Mesendoderm (in vitro differentiated cells): ENCODE measurements at regions not wholly inside any gene's neighbourhood (a gene's known extent, or its start where the extent isn't known, plus 50 kb on each side); places are given as distances from the start of the nearest gene placed in this dataset.

Experiments
- DNase-seq: peaks from one replicate; pipeline ENCODE4 v3.0.0; 2013
- H2AK5ac ChIP-seq: 2 replicates; pipeline ENCODE4 v1.6.1; 2013; ENCODE audit warnings: low read length, inconsistent platforms
- H2BK120ac ChIP-seq: 2 replicates; pipeline ENCODE4 v1.6.1; 2013; ENCODE audit warnings: low read depth, mild to moderate bottlenecking, low read length, moderate library complexity, mixed read lengths
- H2BK15ac ChIP-seq: replicated peaks from 2 replicates; pipeline ENCODE4 v1.6.1; 2013; ENCODE audit warnings: low read depth, mild to moderate bottlenecking, moderate library complexity
- H2BK5ac ChIP-seq: 2 replicates; pipeline ENCODE4 v1.6.1; 2013; ENCODE audit warnings: low read length, inconsistent platforms
- H3K18ac ChIP-seq: 2 replicates; pipeline ENCODE4 v1.6.1; 2013; ENCODE audit warnings: mild to moderate bottlenecking, low read length, mixed read lengths
- H3K23ac ChIP-seq: one replicate; pipeline ENCODE4 v1.6.1; 2013; ENCODE audit warnings: low read length
- H3K27ac ChIP-seq: 2 replicates; pipeline ENCODE4 v1.5.1; 2013; ENCODE audit warnings: low read depth, mild to moderate bottlenecking, inconsistent platforms, low read length, moderate library complexity
- H3K27me3 ChIP-seq: 2 replicates; pipeline ENCODE4 v1.6.1; 2013; ENCODE audit warnings: low read length, control low read depth, mild to moderate bottlenecking, inconsistent platforms; ENCODE audit not compliant: insufficient read depth, poor library complexity
- H3K36me3 ChIP-seq: 2 replicates; pipeline ENCODE4 v1.6.1; 2013; ENCODE audit warnings: low read length, inconsistent platforms; ENCODE audit not compliant: control insufficient read depth, insufficient read depth
- H3K4ac ChIP-seq: one replicate; pipeline ENCODE4 v1.6.1; 2013; ENCODE audit warnings: low read depth, mild to moderate bottlenecking, low read length, moderate library complexity
- H3K4me1 ChIP-seq: 2 replicates; pipeline ENCODE4 v1.6.1; 2013; ENCODE audit warnings: low read depth, low read length, inconsistent platforms; ENCODE audit not compliant: control insufficient read depth
- H3K4me2 ChIP-seq: 2 replicates; pipeline ENCODE4 v1.6.1; 2013; ENCODE audit warnings: low read length
- H3K4me3 ChIP-seq: 2 replicates; pipeline ENCODE4 v1.5.1; 2013; ENCODE audit warnings: mild to moderate bottlenecking, low read length
- H3K56ac ChIP-seq: one replicate; pipeline ENCODE4 v1.6.1; 2013; ENCODE audit warnings: low read length
- H3K79me1 ChIP-seq: 2 replicates; pipeline ENCODE4 v1.6.1; 2013; ENCODE audit warnings: low read length, inconsistent platforms
- H3K79me2 ChIP-seq: 2 replicates; pipeline ENCODE4 v1.6.1; 2013; ENCODE audit warnings: mild to moderate bottlenecking, low read length; ENCODE audit not compliant: control insufficient read depth, insufficient read depth
- H3K9ac ChIP-seq: 2 replicates; pipeline ENCODE4 v1.6.1; 2013; ENCODE audit warnings: low read length, inconsistent platforms
- H4K5ac ChIP-seq: one replicate; pipeline ENCODE4 v1.6.1; 2013; ENCODE audit warnings: low read length
- H4K8ac ChIP-seq: one replicate; pipeline ENCODE4 v1.6.1; 2013; ENCODE audit warnings: low read depth, mild to moderate bottlenecking, control low read depth, low read length, moderate library complexity
- WGBS: extraction: QIAGEN DNeasy Blood & Tissue Kit; methylation state at CpG from one replicate; pipeline ENCODE4 v1.1.7; 2013; ENCODE audit warnings: low lambda C conversion rate, missing lambda C conversion rate; ENCODE audit not compliant: insufficient coverage; ENCODE audit errors: extremely low coverage; 5-methylcytosine and 5-hydroxymethylcytosine counted together

DNA sequence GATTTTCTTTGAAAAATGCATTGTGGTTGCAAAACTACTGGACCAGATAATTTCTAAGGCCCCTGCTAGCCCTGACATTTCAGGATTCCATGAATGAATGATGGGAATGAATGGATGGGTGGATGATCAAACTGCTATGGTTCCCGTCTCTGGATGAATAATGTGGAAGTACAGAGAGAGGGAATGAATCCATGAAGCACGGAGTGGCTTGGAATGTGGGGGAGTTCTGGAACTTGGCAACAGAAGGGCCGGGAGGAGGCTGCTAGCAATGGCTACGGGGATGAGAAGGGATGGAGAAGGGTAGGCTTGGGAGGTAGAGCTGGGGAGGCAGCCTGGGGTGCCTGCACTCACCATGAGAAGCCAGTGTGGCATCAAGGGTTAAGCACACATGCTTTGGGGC, 84.8 kb downstream of the NCR2 start:
- Histone ChIP-seq H4K5ac (no peak overlapping the region), H3K4me1 (no peaks in the 10 kb centered on the region), H2BK15ac (no peak overlapping the region), H3K79me1 (no peaks in the 10 kb centered on the region), H3K4me2 (no peak overlapping the region), H2BK120ac (no peak overlapping the region), H3K23ac (no peak overlapping the region), H3K4ac (no peak overlapping the region), H3K18ac (no peak overlapping the region), H3K79me2 (no peaks in the 10 kb centered on the region), H3K27ac (no peak overlapping the region), H3K27me3 (peaks cover 28% of the 10 kb centered on the region), H2AK5ac (no peak overlapping the region), H3K36me3 (no peaks in the 10 kb centered on the region), H4K8ac (no peak overlapping the region), H3K4me3 (no peak overlapping the region), H2BK5ac (no peak overlapping the region), H3K56ac (no peak overlapping the region), H3K9ac (no peak overlapping the region)
- no CpG with 5 or more reads among the region's 4 CpGs for WGBS
- DNase-seq: no peak

DNA sequence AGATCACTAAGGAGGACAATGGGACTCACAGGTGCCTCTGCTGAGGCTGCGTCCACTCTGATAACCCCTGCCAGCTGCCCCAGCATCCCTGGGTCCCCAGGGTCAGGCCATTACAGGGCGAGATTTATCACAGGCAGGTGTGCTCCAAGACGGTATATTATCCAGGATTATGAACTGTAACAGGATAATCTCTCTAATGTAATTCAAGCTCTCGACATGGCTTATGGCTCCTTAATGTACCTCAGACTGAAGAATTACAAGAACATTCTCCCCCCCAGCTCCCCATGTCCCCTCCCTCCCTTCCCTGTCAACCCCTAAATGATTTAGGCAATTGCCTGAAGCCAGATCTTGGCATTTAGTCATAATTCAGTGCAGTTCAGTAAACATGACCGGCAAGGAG, 86.8 kb downstream of the NCR2 start:
- Histone ChIP-seq H4K8ac (no peak overlapping the region), H3K79me2 (no peaks in the 10 kb centered on the region), H3K36me3 (no peaks in the 10 kb centered on the region), H3K23ac (no peak overlapping the region), H2BK120ac (no peak overlapping the region), H2BK15ac (no peak overlapping the region), H3K4ac (no peak overlapping the region), H3K4me1 (no peaks in the 10 kb centered on the region), H3K27ac (no peak overlapping the region), H2AK5ac (no peak overlapping the region), H2BK5ac (no peak overlapping the region), H3K27me3 (peaks cover 26% of the 10 kb centered on the region), H3K9ac (no peak overlapping the region), H3K4me2 (no peak overlapping the region), H3K56ac (no peak overlapping the region), H3K18ac (no peak overlapping the region), H3K4me3 (no peak overlapping the region), H4K5ac (no peak overlapping the region), H3K79me1 (no peaks in the 10 kb centered on the region)
- no CpG with 5 or more reads among the region's 5 CpGs for WGBS
- DNase-seq: no peak

DNA sequence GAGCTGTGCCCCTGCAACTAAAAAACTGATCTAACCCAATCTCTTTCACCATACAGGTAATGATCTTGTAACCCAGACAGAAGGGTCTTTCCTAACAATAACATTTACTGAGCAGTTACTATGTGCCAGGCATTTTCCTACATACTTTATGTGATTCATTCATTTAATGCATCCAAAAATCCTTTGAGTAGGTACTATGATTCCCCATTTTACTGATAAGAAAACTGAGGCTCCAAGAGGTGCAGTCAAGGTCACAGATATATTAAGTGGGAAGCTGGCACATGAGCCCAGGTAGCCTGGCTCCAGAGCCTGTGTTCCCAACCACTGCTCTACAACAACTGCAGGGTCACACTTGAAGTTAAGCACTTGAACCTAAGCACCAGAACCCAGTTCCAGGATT, 87.6 kb downstream of the NCR2 start:
- H2BK5ac ChIP-seq: no peak overlapping the region
- no peak overlapping the region for H4K5ac ChIP-seq
- H2BK15ac ChIP-seq: no peak overlapping the region
- no peak overlapping the region for H3K4me3 ChIP-seq
- no peak overlapping the region for H4K8ac ChIP-seq
- H3K56ac ChIP-seq: no peak overlapping the region
- H3K23ac ChIP-seq: no peak overlapping the region
- no peak overlapping the region for H3K4me2 ChIP-seq
- no peak overlapping the region for H2AK5ac ChIP-seq
- H3K4me1 ChIP-seq: no peaks in the 10 kb centered on the region
- H3K9ac ChIP-seq: no peak overlapping the region
- H3K79me1 ChIP-seq: no peaks in the 10 kb centered on the region
- no peak overlapping the region for H3K18ac ChIP-seq
- peaks cover 31% of the 10 kb centered on the region for H3K27me3 ChIP-seq
- no peak for DNase-seq
- no peaks in the 10 kb centered on the region for H3K36me3 ChIP-seq
- H3K4ac ChIP-seq: no peak overlapping the region
- H3K27ac ChIP-seq: no peak overlapping the region
- no peaks in the 10 kb centered on the region for H3K79me2 ChIP-seq
- H2BK120ac ChIP-seq: no peak overlapping the region

DNA sequence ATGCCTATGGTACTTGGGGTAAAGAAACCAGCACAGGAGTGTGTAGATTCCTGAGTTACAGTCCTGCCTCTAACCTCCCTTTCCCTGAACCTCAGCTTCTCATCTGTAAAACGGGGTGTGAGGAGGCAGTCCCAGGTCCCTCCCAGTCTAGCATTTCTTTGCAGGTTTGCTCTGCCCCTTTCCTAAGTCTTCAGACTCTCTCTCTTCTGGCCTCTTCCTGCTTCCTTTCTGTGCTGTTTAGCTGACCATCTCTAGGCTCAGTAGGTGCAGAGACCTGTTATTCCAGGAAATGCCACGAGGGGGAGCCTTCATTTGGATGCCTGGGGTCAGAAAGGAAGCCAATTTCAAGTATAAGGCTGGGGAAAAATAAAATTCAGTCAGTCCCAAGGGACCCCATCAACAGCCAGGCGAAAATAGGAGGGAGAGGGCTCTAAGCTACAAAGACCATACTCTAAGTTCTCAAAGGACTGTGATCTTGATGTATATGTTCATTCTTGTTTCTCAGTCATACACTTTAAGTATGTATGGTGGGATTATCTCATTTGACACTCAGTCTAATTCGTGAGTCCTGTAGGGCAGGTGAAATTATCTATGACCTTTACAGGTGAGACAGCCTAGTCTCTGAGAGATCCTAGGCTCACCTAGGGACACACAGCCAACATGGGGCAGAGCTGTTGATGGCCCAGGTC, 89.1 kb downstream of the NCR2 start:
- peak; percentile 87 for DNase-seq
- no peak overlapping the region for H3K27ac ChIP-seq
- no peak overlapping the region for H3K4me3 ChIP-seq
- no peak overlapping the region for H3K4me2 ChIP-seq
- no peaks in the 10 kb centered on the region for H3K79me2 ChIP-seq
- H2BK120ac ChIP-seq: no peak overlapping the region
- WGBS: no CpG with 5 or more reads among the region's 4 CpGs
- peaks cover 33% of the 10 kb centered on the region for H3K27me3 ChIP-seq
- no peak overlapping the region for H2BK5ac ChIP-seq
- no peaks in the 10 kb centered on the region for H3K36me3 ChIP-seq
- no peak overlapping the region for H3K4ac ChIP-seq
- H3K9ac ChIP-seq: no peak overlapping the region
- H4K8ac ChIP-seq: no peak overlapping the region
- H4K5ac ChIP-seq: no peak overlapping the region
- peaks cover 2% of the 10 kb centered on the region for H3K4me1 ChIP-seq
- H2AK5ac ChIP-seq: no peak overlapping the region
- H3K23ac ChIP-seq: no peak overlapping the region
- H2BK15ac ChIP-seq: no peak overlapping the region
- no peaks in the 10 kb centered on the region for H3K79me1 ChIP-seq
- H3K56ac ChIP-seq: peak overlapping the region; percentile 59
- H3K18ac ChIP-seq: no peak overlapping the region

DNA sequence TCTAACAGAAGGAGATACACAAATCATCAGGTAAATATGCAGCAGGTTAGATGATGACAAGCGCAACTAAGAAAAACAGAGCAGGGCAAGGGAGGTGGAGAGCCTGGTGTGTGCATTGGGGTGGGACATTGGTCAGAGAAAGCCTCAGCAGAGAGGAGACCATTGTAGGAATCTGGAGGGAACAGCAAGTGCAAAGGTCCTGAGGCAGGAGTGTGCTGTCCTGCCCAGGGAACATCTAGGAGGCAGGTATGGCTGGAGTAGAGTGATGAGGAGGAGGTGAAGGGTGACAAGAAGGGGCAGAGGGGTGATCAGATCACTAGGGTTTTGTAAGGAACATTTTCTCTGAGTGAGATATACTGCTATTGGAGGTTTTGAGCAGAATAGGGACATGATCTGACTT, 90.1 kb downstream of the NCR2 start:
- Histone ChIP-seq H2AK5ac (no peak overlapping the region), H3K79me2 (no peaks in the 10 kb centered on the region), H3K36me3 (no peaks in the 10 kb centered on the region), H2BK5ac (no peak overlapping the region), H3K9ac (no peak overlapping the region), H3K79me1 (no peaks in the 10 kb centered on the region), H4K8ac (no peak overlapping the region), H3K56ac (no peak overlapping the region), H3K4ac (no peak overlapping the region), H3K27ac (no peak overlapping the region), H3K4me3 (no peak overlapping the region), H3K4me1 (peaks cover 2% of the 10 kb centered on the region), H3K23ac (no peak overlapping the region), H3K27me3 (peaks cover 33% of the 10 kb centered on the region), H2BK120ac (no peak overlapping the region), H2BK15ac (no peak overlapping the region), H3K4me2 (no peak overlapping the region), H3K18ac (no peak overlapping the region), H4K5ac (no peak overlapping the region)
- WGBS: no CpG with 5 or more reads among the region's 1 CpG
- no peak for DNase-seq

DNA sequence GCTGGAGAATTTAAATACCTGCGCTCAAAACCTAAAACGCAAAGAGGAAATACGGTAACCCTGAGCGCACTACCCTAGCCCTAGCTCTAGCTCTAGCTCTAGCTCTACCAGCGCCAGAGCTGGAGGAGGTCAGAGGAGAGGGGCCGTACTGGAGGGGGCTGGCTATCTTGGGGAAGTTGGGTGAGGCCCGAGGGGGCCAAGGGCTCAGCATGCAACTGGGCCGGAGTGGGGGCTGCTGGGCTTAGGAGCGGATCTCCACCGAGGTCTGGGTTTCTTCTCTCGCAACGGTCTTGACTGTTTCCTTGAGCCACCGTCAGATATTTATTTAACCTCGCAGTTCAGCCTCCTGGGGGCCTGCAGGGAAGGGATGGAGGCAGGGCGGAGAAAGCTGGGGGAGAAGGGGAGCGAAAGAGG, 91.0 kb downstream of the NCR2 start:
- Histone ChIP-seq H3K27me3 (peaks cover 33% of the 10 kb centered on the region), H3K9ac (peak overlapping the region; percentile 17), H4K8ac (no peak overlapping the region), H3K56ac (no peak overlapping the region), H3K4me2 (peak overlapping the region; percentile 25), H4K5ac (no peak overlapping the region), H3K79me2 (no peaks in the 10 kb centered on the region), H3K36me3 (no peaks in the 10 kb centered on the region), H3K4me1 (peaks cover 2% of the 10 kb centered on the region), H2BK15ac (no peak overlapping the region), H3K23ac (no peak overlapping the region), H3K4ac (no peak overlapping the region), H3K4me3 (no peak overlapping the region), H2BK120ac (no peak overlapping the region), H3K18ac (no peak overlapping the region), H3K79me1 (no peaks in the 10 kb centered on the region), H2AK5ac (no peak overlapping the region), H3K27ac (no peak overlapping the region), H2BK5ac (no peak overlapping the region)
- DNase-seq: peak; percentile 72
- WGBS: no CpG with 5 or more reads among the region's 16 CpGs
